ENCODE measurements at regions not wholly inside any gene's neighbourhood (a gene's known extent, or its start where the extent isn't known, plus 50 kb on each side); places are given as distances from the start of the nearest gene placed in this dataset.

DNA sequence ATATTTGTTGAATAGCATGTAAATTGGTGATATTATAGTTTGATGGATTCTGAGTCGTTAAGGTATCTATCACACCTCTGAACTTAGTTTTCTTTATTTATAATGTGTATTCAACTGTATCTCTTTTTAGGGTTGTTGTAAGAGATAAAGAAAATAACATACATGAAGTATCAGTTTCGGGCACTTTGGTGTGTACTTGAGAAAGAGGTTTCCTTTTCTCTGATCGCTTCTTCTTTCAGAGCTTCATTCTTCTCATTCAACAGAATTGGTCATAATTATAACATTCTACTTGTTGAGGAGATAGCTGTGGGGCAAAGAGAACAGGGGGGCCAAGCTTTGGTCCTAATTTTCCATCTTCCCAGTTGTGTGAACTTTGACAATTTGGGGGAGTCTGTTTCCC lies 508.0 kb downstream of the PLPP3 start:
- Histone ChIP-seq H3K27me3 (replicated peaks; ENCODE audit: control insufficient read depth, insufficient read depth, low read length) (no peaks in the 10 kb centered on the region), H3K36me3 (ENCODE audit: control insufficient read depth, insufficient read depth, low read length) (no peaks in the 10 kb centered on the region), H3K4me3 (replicated peaks; ENCODE audit: low read depth, low read length) (no peak overlapping the region)
- TF ChIP-seq, protein P1, sequence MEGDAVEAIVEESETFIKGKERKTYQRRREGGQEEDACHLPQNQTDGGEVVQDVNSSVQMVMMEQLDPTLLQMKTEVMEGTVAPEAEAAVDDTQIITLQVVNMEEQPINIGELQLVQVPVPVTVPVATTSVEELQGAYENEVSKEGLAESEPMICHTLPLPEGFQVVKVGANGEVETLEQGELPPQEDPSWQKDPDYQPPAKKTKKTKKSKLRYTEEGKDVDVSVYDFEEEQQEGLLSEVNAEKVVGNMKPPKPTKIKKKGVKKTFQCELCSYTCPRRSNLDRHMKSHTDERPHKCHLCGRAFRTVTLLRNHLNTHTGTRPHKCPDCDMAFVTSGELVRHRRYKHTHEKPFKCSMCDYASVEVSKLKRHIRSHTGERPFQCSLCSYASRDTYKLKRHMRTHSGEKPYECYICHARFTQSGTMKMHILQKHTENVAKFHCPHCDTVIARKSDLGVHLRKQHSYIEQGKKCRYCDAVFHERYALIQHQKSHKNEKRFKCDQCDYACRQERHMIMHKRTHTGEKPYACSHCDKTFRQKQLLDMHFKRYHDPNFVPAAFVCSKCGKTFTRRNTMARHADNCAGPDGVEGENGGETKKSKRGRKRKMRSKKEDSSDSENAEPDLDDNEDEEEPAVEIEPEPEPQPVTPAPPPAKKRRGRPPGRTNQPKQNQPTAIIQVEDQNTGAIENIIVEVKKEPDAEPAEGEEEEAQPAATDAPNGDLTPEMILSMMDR (IDR thresholded peaks at IDR 0.05; ENCODE audit: insufficient read depth, low read length, poor library complexity, severe bottlenecking): no peak
- no peak for DNase-seq (ENCODE audit: extremely low read depth, insufficient read length)

DNA sequence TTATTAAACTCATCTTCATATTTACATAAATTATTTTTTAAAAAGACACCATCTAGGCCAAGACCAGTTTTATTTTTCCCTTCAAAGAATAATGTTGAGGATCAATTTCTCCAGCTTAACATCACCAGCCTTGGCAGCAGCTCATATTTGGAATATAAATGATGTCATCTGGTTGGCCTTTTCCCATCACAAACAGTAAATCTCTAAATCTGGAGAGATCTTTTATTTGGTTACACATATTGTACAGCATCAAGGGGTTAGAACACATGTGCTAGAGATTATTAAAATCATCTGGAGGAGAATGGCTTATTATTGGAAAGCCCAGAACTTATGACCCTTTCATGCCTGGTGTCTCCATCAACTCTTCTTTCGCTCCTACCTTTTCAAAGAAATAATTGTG lies 508.8 kb downstream of the PLPP3 start:
- DNase-seq (ENCODE audit: extremely low read depth, insufficient read length): no peak
- no peak overlapping the region for H3K4me3 ChIP-seq (replicated peaks; ENCODE audit: low read depth, low read length)
- no peaks in the 10 kb centered on the region for H3K27me3 ChIP-seq (replicated peaks; ENCODE audit: control insufficient read depth, insufficient read depth, low read length)
- H3K36me3 ChIP-seq (ENCODE audit: control insufficient read depth, insufficient read depth, low read length): no peaks in the 10 kb centered on the region
- TF ChIP-seq, protein P1 (IDR thresholded peaks at IDR 0.05; ENCODE audit: insufficient read depth, low read length, poor library complexity, severe bottlenecking): no peak

DNA sequence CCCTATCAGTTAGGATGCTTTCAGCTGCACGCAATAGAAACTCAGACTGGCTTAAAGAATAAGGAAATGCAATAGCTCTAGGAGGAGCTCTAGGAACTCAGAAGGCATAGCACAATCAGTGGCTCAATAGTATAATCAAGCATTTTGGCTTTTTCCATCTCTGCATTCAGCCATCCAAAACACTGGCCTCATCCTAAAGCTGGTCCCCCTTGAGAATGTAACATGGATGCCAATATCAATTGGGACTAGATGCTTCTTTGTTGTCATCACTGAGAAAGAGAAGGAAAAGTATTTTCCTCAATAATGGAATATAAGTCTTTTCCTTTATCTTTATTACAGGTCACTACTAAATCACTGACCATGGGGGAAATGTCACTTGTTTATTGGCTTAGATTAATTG lies 509.5 kb downstream of the PLPP3 start:
- TF ChIP-seq, protein P1 (IDR thresholded peaks at IDR 0.05; ENCODE audit: insufficient read depth, low read length, poor library complexity, severe bottlenecking): no peak
- no peak overlapping the region for H3K4me3 ChIP-seq (replicated peaks; ENCODE audit: low read depth, low read length)
- H3K36me3 ChIP-seq (ENCODE audit: control insufficient read depth, insufficient read depth, low read length): no peaks in the 10 kb centered on the region
- DNase-seq (ENCODE audit: extremely low read depth, insufficient read length): no peak
- H3K27me3 ChIP-seq (replicated peaks; ENCODE audit: control insufficient read depth, insufficient read depth, low read length): no peaks in the 10 kb centered on the region

DNA sequence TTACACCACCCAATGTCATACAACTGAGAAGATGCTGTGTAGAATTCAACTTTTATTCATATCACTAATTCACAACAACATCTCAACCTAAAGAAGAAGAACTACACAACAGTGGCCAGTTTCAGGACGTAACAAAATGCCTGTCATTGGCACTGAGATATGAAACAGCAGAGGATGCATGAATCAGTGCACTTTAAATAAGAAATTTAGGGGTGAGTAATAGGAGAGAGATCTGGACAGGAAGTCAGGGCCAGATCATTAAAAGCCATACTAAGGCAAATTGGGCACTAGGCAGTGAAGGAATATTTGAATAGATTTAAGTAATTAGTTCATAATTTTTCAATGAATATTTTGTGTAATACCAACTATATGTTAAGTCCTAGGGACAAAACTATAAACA lies 510.5 kb downstream of the PLPP3 start:
- TF ChIP-seq, protein P1 (IDR thresholded peaks at IDR 0.05; ENCODE audit: insufficient read depth, low read length, poor library complexity, severe bottlenecking): no peak

DNA sequence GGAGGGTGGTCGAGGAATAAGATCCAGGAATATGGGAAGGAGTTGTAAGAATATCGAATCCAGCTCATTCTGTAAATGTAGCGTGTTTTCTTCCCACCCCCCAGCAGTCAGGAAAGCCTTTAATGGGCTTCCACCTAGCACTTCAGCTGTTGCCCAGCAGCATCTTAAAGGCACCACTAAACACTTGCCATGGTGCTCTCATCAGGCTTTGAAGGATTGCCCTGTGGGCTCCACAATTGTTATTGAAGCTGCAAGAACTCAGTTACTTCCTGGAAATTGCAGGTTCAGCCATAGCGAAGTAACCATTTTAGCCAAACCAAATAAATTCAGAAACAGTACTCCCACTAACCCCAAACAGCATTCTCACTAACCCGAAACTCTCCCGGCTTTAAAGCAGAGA lies 511.2 kb downstream of the PLPP3 start:
- TF ChIP-seq, protein P1 (IDR thresholded peaks at IDR 0.05; ENCODE audit: insufficient read depth, low read length, poor library complexity, severe bottlenecking): no peak
- no peak for DNase-seq (ENCODE audit: extremely low read depth, insufficient read length)
- Histone ChIP-seq H3K4me3 (replicated peaks; ENCODE audit: low read depth, low read length) (no peak overlapping the region), H3K36me3 (ENCODE audit: control insufficient read depth, insufficient read depth, low read length) (no peaks in the 10 kb centered on the region), H3K27me3 (replicated peaks; ENCODE audit: control insufficient read depth, insufficient read depth, low read length) (no peaks in the 10 kb centered on the region)

More for the DNA sequence above, 510.5 kb downstream of the PLPP3 start:
- no peak overlapping the region for H3K4me3 ChIP-seq (replicated peaks; ENCODE audit: low read depth, low read length)
- H3K27me3 ChIP-seq (replicated peaks; ENCODE audit: control insufficient read depth, insufficient read depth, low read length): no peaks in the 10 kb centered on the region
- no peaks in the 10 kb centered on the region for H3K36me3 ChIP-seq (ENCODE audit: control insufficient read depth, insufficient read depth, low read length)
- DNase-seq (ENCODE audit: extremely low read depth, insufficient read length): no peak

DNA sequence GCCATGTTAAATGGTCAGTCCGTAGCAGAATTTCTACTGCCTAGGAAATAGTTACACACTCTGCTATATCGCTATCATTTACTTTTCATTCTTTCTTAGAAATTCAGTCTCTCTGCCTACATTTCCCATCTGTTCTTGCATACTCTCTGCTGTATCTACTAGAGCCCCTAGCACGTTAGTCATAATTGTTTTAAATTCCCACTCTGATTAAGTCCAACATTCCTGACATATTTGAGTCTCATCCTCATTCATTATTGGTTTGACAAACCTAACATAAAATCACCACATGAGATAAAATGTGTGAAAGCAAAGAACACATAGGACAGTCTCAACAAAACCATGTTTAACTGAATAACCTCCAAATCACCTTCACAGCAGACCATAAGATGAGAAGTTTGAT lies 513.6 kb downstream of the PLPP3 start:
- H3K36me3 ChIP-seq (ENCODE audit: control insufficient read depth, insufficient read depth, low read length): no peaks in the 10 kb centered on the region
- no peaks in the 10 kb centered on the region for H3K27me3 ChIP-seq (replicated peaks; ENCODE audit: control insufficient read depth, insufficient read depth, low read length)
- TF ChIP-seq, protein P1 (IDR thresholded peaks at IDR 0.05; ENCODE audit: insufficient read depth, low read length, poor library complexity, severe bottlenecking): no peak
- DNase-seq (ENCODE audit: extremely low read depth, insufficient read length): no peak
- H3K4me3 ChIP-seq (replicated peaks; ENCODE audit: low read depth, low read length): no peak overlapping the region

Measured in GM06990 (cell line).